COLO829 (cell line): ENCODE measurements at regions not wholly inside any gene's neighbourhood (a gene's known extent, or its start where the extent isn't known, plus 50 kb on each side); places are given as distances from the start of the nearest gene placed in this dataset.
A peak's percentile ranks its signal among the peaks of the same experiment; 100 is the strongest.

ENCODE experiments used
- DNase-seq: peaks from one replicate; pipeline ENCODE4 v3.0.0; 2012; ENCODE audit warnings: low spot score

DNA sequence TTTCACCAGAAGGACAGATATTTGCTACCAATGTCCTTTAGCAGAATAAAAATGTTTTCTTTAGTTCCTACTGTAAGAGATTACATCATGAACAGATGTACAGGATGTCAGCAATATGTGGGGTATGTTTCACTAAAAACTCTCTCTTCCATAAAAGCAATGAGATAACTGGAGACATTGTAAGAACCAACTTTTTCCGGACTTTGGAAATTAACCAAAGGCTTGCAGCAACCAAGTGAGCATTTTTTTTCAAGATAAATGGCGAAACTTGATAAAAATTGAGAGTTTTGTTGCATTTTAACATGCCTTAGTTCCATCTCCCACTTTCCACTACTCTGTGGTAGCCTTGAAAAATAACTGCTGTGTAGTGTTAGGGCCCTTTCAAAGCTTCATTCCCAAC, 429.8 kb upstream of the CDH2 start:
- no peak for DNase-seq

DNA sequence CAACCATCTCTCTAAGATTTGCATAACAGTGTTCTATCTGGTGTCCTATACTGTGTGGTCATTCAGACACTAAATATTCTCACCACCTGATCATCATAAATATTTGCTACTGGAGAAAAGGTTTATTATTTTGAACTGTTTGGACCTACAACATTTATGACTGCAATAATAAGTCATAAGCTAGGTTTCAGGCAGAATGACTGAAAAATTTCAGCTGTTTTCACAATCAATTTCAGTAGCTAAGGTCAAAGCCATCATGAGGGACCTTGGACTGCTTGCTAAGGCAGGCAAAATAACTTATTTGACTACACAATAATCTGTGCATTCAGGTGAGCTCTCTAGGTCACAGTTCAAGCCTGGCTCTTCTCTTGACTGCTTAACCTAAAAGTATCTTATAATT, 425.5 kb upstream of the CDH2 start:
- DNase-seq, result no peak

DNA sequence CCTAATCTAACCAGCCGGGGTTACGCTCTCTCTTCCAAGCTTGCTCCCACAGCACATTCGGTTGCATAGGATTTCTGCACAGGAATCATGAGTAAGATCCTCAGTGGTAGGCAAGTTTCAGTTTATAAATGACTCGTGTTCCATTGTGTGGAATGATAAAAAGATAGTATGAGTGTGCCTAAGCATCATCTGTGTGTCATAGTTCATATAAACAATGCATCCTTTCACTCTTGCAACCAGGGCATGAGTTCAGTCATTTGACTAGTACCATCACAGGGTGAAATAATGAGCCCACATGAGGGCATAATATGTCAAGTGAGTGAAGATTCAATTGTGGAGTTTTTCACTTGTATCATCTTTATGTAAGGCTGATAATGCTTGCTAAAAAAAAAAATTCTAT, 417.1 kb upstream of the CDH2 start:
- DNase-seq, result peak; percentile 65

DNA sequence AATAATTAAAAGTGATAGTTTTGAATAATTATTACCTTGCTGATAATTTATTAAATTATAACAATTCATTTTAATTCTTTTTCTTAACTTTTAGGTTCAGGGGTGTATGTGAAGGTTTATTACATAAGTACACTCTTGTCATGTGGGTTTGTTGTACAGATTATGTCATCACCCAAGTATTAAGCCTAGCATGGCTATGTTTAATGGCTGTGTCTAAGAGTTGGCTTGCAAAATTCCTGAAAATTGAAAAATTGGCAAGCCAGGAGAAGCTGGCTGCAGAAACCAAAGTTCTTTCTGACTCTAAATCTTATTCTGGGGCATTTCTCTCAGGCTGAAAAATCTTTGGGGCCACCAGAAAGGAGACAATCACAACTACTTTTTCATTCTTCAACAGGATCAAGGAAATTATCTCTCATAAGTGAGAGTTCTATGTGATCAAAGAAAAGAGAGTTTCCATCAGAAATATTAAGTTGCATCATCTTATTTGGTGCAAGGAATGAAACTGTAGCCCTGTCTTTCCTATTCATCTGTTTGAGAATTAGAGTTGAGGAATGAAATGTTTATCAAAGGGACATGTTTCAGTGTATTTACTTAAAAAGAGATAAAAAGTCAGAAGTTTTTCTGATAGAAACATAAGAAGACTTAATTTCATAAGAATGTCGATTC, 412.1 kb upstream of the CDH2 start:
- DNase-seq, result no peak

- DNase-seq, result no peak
These were observed 407.8 kb upstream of the CDH2 start for GRCh38 chr18:28584731-28585130.

- DNase-seq, result no peak
These were observed 405.8 kb upstream of the CDH2 start for GRCh38 chr18:28582724-28583123.

- no peak for DNase-seq
These were observed 404.7 kb upstream of the CDH2 start for GRCh38 chr18:28581521-28582071.

DNA sequence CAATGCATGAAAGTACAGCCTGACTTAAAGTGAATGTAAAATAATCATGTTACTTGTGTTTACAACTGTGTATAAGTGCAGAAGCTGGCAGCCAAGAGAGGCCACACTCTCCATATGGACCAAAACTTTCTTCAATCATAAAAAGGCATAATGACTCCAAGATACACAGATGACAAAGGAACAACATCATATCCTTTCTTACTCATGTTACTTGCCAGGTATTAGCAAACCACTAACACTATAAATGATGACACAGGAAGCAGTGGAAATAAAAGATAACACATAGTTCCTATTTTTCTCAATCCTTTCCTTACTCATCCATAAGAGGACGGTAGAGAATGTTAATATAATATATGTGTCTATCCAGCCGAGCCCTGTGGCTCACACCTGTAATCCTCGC, 400.0 kb upstream of the CDH2 start:
- no peak for DNase-seq

- no peak for DNase-seq
These were observed 398.2 kb upstream of the CDH2 start for GRCh38 chr18:28575123-28575522.

GRCh38 chr18:28574175-28574574, 397.2 kb upstream of the CDH2 start:
- no peak for DNase-seq

DNA sequence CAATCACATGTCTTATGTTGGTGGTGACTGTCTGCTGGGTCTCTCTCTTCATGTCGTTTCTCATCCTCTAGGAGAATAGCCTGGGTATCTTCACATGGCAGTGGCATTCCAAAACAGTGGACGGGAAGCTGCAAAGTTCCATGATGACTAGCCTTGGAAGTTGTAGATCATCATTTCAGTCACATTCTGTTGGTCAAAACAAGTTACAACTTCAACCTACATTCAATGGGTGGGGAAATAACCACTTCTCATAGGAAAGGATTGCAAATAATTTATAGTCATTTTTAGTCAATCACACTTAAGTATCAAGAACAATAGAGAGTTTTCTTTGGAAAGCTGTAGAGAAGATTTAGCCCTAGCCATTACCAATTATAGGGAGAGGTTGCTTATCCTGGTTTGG, 395.0 kb upstream of the CDH2 start:
- no peak for DNase-seq

DNA sequence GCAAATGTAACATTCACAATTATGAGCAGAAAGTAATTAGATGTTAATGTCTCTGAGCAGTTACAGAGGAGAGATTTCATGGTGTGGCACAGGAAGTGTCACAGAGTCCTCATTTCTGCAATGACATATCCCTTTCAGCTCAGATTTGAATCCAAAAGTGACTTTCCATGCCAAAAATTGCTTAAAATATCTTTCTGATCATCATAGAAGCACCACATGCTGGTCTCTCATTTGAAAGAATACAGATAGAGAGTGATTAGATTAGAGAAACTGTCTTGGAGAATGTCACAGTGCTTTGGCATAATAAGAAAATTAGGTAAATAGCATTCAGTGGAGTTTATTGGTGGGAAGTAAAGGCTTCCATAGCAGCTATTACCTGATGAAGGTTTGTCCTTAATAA, 383.4 kb upstream of the CDH2 start:
- no peak for DNase-seq

DNA sequence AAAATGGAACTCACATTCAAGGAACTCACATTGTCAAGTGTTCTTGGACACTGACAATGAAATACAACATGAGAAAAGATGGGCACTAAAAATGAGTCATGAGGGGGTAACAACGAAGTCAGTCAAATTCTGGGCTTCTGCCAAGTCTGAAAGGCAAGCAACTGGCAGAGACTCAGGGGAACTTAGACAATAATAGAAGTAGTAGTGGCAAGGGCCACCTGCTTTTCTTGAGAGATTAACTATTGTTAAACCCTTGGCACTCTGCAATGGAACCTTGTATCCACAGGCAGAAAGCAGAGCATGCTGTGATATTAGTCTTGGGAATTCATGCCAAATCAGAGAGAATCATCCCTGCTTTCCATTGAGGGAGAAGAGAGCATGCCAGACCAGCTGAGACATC, 382.6 kb upstream of the CDH2 start:
- DNase-seq, result no peak

DNA sequence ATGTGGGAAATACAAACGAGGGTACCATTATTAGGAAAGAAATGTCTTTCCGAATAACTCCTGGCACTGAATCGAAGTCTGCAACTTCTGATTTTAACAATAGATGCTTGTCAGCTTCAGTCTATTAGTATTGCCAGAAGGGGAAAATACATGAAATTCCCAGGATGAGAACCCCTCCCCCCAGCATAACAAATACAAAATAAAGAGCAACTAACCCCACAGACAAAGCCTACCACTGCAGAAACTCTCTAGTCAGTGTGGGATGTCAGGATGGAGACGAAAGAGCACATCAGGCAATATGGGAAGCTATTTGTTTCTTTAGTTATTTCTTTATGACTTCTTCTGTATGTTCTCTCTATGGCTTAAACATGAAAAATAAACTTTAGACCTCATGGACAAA, 365.0 kb upstream of the CDH2 start:
- DNase-seq, result no peak

DNA sequence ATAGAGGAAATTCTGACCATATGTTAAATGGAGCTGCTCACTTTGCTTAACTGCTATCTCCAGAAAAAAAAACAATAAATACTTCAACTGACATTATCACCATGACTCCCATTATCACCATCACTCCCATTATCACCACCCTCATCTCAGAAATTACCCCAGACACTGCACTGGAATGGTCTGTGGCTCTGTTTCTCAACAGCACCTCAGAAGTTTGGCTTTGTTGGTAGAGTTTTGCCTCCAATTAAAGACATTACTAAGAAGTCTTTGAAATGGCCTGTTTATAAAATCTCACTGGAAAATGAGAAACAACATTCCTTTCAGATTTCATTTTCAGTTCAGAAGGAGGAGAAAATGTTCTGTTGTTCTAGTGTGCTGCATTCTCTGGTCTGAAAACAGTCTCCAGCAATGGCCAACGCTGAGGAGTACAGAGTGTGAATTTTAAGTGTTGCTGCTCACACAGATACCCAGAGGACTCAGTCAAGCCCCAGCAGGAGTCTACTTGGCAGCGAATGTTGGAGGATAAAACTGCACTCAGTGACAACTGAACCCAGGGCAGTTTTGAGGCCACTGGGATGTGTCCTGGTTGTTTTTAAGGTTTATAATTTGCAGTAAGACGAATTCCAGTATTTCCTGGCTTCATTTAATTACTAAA, 364.5 kb upstream of the CDH2 start:
- DNase-seq, result no peak

DNA sequence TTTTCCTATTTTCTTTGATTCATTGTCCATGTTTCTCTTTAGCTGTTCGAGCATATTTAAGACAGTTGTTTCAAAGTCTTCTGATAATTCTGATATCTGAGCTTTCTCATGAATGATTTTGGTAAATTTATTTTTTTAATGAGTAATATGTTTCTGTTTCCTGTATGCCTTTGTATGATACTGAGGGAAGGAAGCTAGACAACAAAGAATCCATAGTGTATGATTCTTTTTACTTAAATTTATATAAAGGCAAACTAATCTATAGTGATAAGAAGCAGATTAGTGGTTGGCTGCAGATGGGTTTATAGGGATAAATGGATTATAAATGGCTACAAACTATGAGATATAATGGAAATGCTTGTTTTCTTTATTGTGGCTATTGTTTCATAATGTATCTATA, 352.7 kb upstream of the CDH2 start:
- DNase-seq, result peak; percentile 44

DNA sequence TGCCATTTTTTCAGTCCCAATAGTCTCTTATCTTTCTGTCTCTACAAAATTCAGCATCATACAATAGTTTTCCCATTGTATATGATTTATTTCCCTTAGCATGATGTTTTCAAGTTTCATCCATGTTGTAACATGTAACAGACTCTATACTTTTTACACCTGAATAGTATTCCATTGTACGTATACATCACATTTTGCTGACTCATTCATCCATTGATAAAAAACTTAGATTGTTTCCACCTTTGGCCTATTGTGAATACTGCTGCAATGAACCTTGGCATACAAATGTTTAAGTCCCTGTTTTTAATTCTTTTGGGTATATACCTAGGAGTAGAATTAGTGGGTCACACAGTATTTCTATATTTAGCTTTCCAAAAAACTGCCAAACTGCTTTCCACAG, 349.3 kb upstream of the CDH2 start:
- DNase-seq, result no peak

DNA sequence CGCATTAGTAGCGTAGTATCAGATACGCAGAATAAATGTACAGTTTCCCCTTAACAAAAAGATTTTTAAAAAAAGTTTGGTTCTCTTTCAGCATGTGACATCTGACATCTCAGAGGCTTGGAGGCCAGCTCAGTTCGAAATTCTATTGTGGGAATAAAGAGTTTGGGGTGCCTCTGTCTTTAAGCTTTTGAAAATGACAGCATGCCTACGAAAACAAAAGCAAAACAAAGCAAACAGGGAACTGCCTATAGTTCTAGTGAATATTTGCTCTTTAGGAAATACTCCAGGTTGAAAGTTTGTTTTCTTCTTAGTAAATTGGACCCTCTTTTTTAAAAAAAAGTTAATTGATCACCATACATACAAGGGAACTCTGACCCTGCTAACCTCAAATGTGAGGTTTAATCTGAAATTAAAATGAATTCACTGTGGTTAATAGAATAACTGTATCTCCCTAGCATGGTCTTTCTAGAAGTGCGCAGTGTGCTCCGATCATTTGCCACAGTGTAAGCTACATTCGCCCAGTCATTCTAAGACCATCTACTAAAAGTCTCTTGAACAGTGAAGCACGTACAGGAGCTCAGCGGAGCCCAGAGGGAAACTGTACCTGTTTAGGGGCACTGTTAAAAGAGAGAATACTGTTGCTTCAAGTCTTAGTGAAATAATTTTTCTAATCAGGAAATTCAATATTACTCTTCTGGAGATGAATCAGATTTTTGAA, 347.0 kb upstream of the CDH2 start:
- no peak for DNase-seq

- no peak for DNase-seq
These were observed 345.3 kb upstream of the CDH2 start for GRCh38 chr18:28522236-28522635.

DNA sequence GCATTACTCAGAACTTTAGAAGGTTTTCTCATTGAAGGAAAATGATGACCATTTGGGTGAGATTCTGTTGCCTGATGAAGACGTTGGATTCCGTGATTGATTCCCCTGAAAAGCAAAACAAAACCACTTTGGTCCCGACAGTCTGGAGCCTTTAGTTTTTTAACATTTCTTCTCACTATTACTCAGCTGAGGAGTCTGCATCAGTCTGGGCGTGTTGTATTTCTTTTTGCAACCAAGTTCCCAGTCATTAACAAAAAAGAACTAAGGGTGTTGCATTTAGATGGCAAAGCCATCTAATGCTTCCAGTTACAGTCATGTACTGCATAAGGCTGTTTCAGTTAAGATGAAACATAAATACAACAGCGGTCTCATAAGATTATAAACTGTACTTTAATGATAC, 343.1 kb upstream of the CDH2 start:
- no peak for DNase-seq

DNA sequence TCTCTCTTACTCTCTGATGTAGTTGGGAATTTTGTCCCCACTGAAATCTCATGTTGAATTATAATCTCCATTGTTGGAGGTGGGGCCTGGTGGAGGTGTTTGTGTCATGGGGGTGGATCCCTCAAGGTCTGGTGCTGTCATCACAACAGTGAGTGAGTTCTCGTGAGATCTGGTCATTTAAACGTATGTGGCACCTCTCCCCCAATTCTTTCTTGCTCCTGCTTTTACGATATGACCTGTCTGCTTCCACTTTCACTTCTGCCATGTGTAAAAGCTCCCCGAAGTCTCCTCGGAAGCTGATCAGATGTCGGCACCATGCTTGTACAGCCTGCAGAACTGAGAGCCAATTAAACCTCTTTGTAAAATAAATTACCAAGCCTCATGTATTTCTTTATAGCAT, 337.8 kb upstream of the CDH2 start:
- DNase-seq, result no peak

DNA sequence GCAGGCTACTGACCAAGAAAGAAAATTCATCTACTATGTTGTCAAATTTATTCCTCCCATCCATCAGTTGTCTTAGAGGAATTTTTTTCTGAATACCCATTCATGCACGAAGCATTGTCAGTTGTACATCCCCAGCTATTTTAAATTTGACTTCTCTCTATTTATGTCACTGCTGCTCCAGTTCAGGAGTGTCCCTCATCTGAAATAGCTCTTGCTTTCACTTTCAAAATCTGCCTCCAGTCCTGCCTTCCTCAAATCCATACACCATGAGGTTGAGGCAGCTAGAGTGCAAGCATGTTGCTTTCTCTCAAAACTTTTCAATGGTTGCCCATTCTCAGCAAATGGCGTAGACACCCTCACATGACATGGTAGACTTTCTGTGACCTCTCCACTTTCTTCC, 335.4 kb upstream of the CDH2 start:
- no peak for DNase-seq

GRCh38 chr18:28511413-28511821, 334.5 kb upstream of the CDH2 start:
- DNase-seq, result no peak
